ENCODE measurements at regions not wholly inside any gene's neighbourhood (a gene's known extent, or its start where the extent isn't known, plus 50 kb on each side); places are given as distances from the start of the nearest gene placed in this dataset.

GRCh38 chr9:111094958-111095357 lies 56.7 kb upstream of the LPAR1 start:
- no peak for TF ChIP-seq CTCF (IDR thresholded peaks at IDR 0.05)
- TF ChIP-seq POLR2A (IDR thresholded peaks at IDR 0.05) = no peak

Data from suprapubic skin (tissue), 3 donors.